ENCODE measurements at regions not wholly inside any gene's neighbourhood (a gene's known extent, or its start where the extent isn't known, plus 50 kb on each side); places are given as distances from the start of the nearest gene placed in this dataset.

- no peak for TF ChIP-seq CTCF (conservative IDR thresholded peaks at IDR 0.05; ENCODE audit: low read depth, low read length)
- no peak for TF ChIP-seq EZH2 (IDR thresholded peaks at IDR 0.05; ENCODE audit: borderline replicate concordance, low read depth, low read length, poor library complexity, severe bottlenecking)
Observed at GRCh38 chrX:126238220-126238619, 72.1 kb upstream of the DCAF12L2 start.

Data from A673 (cell line).